GM12878 (cell line): ENCODE measurements at regions not wholly inside any gene's neighbourhood (a gene's known extent, or its start where the extent isn't known, plus 50 kb on each side); places are given as distances from the start of the nearest gene placed in this dataset.

Source experiments
- ATAC-seq: fragments of 200-7000 bp; cut with Tn5 transposase; 3 replicates; pipeline ENCODE4 v1.9.1; 2020; ENCODE audit warnings: mild to moderate bottlenecking, moderate library complexity
- BruUV-seq: library from RNA; stranded (reverse); fragments of 400-500 nt; replicated peaks from 2 replicates; lab custom pipeline; 2021; lab: Mats Ljungman, UMichigan
- CTCF ChIA-PET: fragments of 300-600 bp; sonication (Branson Sonifier 250); formaldehyde crosslinking; extraction: SDS; loops from one replicate; lab custom pipeline; 2021; ENCODE audit warnings: inconsistent platforms; lab: Yijun Ruan, JAX
- POLR2A ChIA-PET: fragments of 350-600 bp; formaldehyde crosslinking; extraction: SDS; loops from one replicate; lab custom pipeline; 2021; ENCODE audit warnings: inconsistent platforms; lab: Charles Lee
- RAD21 ChIA-PET: fragments of 300-600 bp; sonication (Branson Sonifier 250); formaldehyde crosslinking; loops from one replicate; lab custom pipeline; 2023; ENCODE audit warnings: antibody characterized with exemption; ENCODE audit not compliant: unreplicated experiment; lab: Charles Lee
- SMC1A ChIA-PET: fragments of 300-600 bp; sonication (Branson Sonifier 250); formaldehyde crosslinking; loops from one replicate; lab custom pipeline; 2023; ENCODE audit not compliant: unreplicated experiment, uncharacterized antibody; lab: Charles Lee
- DNase-seq: peaks from one replicate; pipeline ENCODE4 v3.0.0-alpha.2; 2011; ENCODE audit warnings: low read depth, low spot score
- FAIRE-seq: peaks from 3 replicates; lab custom pipeline; 2011; peaks lifted over from hg19 to GRCh38; lab: Jason Lieb, UNC
- H2AFZ ChIP-seq: 2 replicates; pipeline ENCODE4 v1.6.0; 2011; ENCODE audit warnings: low read depth, low read length, control low read depth; ENCODE audit not compliant: control insufficient read depth
- H3K27ac ChIP-seq: 2 replicates; pipeline ENCODE4 v1.5.1; 2011; ENCODE audit warnings: control low read depth; ENCODE audit not compliant: control insufficient read depth, insufficient read depth
- H3K27me3 ChIP-seq, 2 experiments: replicated peaks in 1 of 2; 2 replicates each; pipeline versions ENCODE4 v1.6.0 to v1.6.1; 2011; ENCODE audit warnings: low read length in 1 of 2; ENCODE audit not compliant: control insufficient read depth in 2 of 2, insufficient read depth in 2 of 2
- H3K36me3 ChIP-seq, 2 experiments: 2 replicates each; pipeline ENCODE4 v1.5.1; 2011; ENCODE audit warnings: low read length in 1 of 2; ENCODE audit not compliant: control insufficient read depth in 2 of 2, insufficient read depth in 2 of 2
- H3K4me1 ChIP-seq: 2 replicates; pipeline ENCODE4 v1.6.1; 2011; ENCODE audit warnings: mild to moderate bottlenecking, low read length, moderate library complexity, mixed read lengths; ENCODE audit not compliant: control insufficient read depth, insufficient read depth
- H3K4me2 ChIP-seq: 2 replicates; pipeline ENCODE4 v1.6.0; 2011; ENCODE audit warnings: control low read depth; ENCODE audit not compliant: control insufficient read depth, insufficient read depth
- H3K4me3 ChIP-seq: fragments of 200-600 bp; sonication (generic); 2 replicates; pipeline ENCODE4 v1.5.1; 2016
- H3K79me2 ChIP-seq: 2 replicates; pipeline ENCODE4 v1.6.0; 2011; ENCODE audit warnings: low read length; ENCODE audit not compliant: control insufficient read depth, insufficient read depth
- H3K9ac ChIP-seq: 2 replicates; pipeline ENCODE4 v1.8.0; 2011; ENCODE audit warnings: low read length, control low read depth, mixed read lengths; ENCODE audit not compliant: control insufficient read depth, insufficient read depth
- H3K9me3 ChIP-seq: replicated peaks from 3 replicates; pipeline ENCODE4 v1.5.1; 2011; ENCODE audit warnings: mild to moderate bottlenecking, low read length; ENCODE audit not compliant: control insufficient read depth, insufficient read depth
- H4K20me1 ChIP-seq: 2 replicates; pipeline ENCODE4 v1.6.0; 2011; ENCODE audit not compliant: control insufficient read depth, insufficient read depth
- BRCA1 ChIP-seq: IDR thresholded peaks from 2 replicates; pipeline ENCODE4 v1.6.1; 2011; ENCODE audit warnings: low read depth, low read length, improper control_type of control experiment
- CREB1 ChIP-seq: IDR thresholded peaks from 2 replicates; pipeline ENCODE4 v1.6.1; 2012; ENCODE audit warnings: low read depth, mild to moderate bottlenecking, inconsistent platforms
- DPF2 ChIP-seq: fragments of 450-650 bp; IDR thresholded peaks from 2 replicates; pipeline ENCODE4 v1.6.1; 2017; ENCODE audit warnings: mild to moderate bottlenecking
- ETV6 ChIP-seq, 2 experiments: fragments of 450-650 bp in 1 of 2; IDR thresholded peaks in 1 of 2; conservative IDR thresholded peaks in 1 of 2; 2 replicates each; pipeline ENCODE4 v1.6.1; 2014; ENCODE audit warnings: antibody characterized with exemption in 1 of 2, borderline replicate concordance in 1 of 2, low read depth in 1 of 2, mild to moderate bottlenecking in 1 of 2, moderate library complexity in 1 of 2
- HCFC1 ChIP-seq: fragments of 150-350 bp; IDR thresholded peaks from 2 replicates; pipeline ENCODE4 v1.6.1; 2014; ENCODE audit warnings: low read length
- JUNB ChIP-seq: IDR thresholded peaks from 2 replicates; pipeline ENCODE4 v1.6.1; 2016; ENCODE audit warnings: antibody characterized with exemption, mild to moderate bottlenecking
- NFIC ChIP-seq: IDR thresholded peaks from 2 replicates; pipeline ENCODE4 v1.6.1; 2012; ENCODE audit warnings: low read depth, mild to moderate bottlenecking, inconsistent platforms, low read length, moderate library complexity
- NKRF ChIP-seq: fragments of 450-650 bp; conservative IDR thresholded peaks from 2 replicates; pipeline ENCODE4 v1.6.1; 2017; ENCODE audit warnings: mild to moderate bottlenecking, moderate library complexity
- PAX5 ChIP-seq: IDR thresholded peaks from 2 replicates; pipeline ENCODE4 v1.6.1; 2011; ENCODE audit warnings: low read depth, low read length, borderline replicate concordance
- PBX3 ChIP-seq: IDR thresholded peaks from 2 replicates; pipeline ENCODE4 v1.6.1; 2011; ENCODE audit warnings: mild to moderate bottlenecking, low read depth, low read length, moderate library complexity; ENCODE audit not compliant: insufficient replicate concordance
- PML ChIP-seq: IDR thresholded peaks from 2 replicates; pipeline ENCODE4 v1.6.1; 2012; ENCODE audit warnings: low read length, inconsistent platforms
- POLR2AphosphoS2 ChIP-seq: IDR thresholded peaks from 2 replicates; pipeline ENCODE4 v1.6.1; 2011; ENCODE audit warnings: low read depth, mild to moderate bottlenecking, low read length, improper control_type of control experiment, moderate library complexity
- TAF1 ChIP-seq: IDR thresholded peaks from 2 replicates; pipeline ENCODE4 v1.6.1; 2011; ENCODE audit warnings: mild to moderate bottlenecking, low read depth, low read length, borderline replicate concordance
- ZBTB33 ChIP-seq: fragments of 450-650 bp; IDR thresholded peaks from 2 replicates; pipeline ENCODE4 v1.6.1; 2017; ENCODE audit warnings: mild to moderate bottlenecking
- ZNF687 ChIP-seq: fragments of 450-650 bp; IDR thresholded peaks from 2 replicates; pipeline ENCODE4 v1.6.1; 2017; ENCODE audit warnings: mild to moderate bottlenecking, moderate library complexity
- ZZZ3 ChIP-seq: IDR thresholded peaks from 2 replicates; pipeline ENCODE4 v1.6.1; 2011; ENCODE audit warnings: low read depth; ENCODE audit not compliant: control insufficient read depth, insufficient read length
- WGBS: methylation state at CpG from one replicate; pipeline ENCODE4 v1.1.6; 2016; ENCODE audit warnings: low lambda C conversion rate; ENCODE audit not compliant: insufficient replicate concordance, insufficient coverage; ENCODE audit errors: missing lambda C conversion rate; 5-methylcytosine and 5-hydroxymethylcytosine counted together
- in situ Hi-C: fragments of 300-500 bp; cut with MboI; formaldehyde crosslinking; loops from 9 replicates; pipeline ENCODE4 v1.14.3; 2018; ENCODE audit warnings: mixed read lengths
- intact Hi-C: fragments of 100-400 bp; cut with micrococcal nuclease; formaldehyde crosslinking; loops from one replicate; pipeline ENCODE4 v1.14.2; 2022; ENCODE audit not compliant: unreplicated experiment

GRCh38 chr3:176574786-176575185, 622.5 kb downstream of the TBL1XR1 start:
- no TSS peak for BruUV-seq
- TF ChIP-seq ZZZ3 (no peak), ZBTB33 (no peak), BRCA1 (no peak), DPF2 (no peak), PML (no peak), PBX3 (no peak), TAF1 (no peak), NFIC (no peak), CREB1 (no peak), NKRF (no peak), ZNF687 (no peak), POLR2AphosphoS2 (no peak), ETV6 (conservative IDR thresholded peaks at IDR 0.05 in 1 of 2, IDR thresholded peaks at IDR 0.05 in 1 of 2; ENCODE audit: borderline replicate concordance in 1 of 2, low read depth in 1 of 2) (no peak), HCFC1 (no peak), JUNB (no peak), PAX5 (no peak)

More at GRCh38 chr3:176574786-176575185, 622.5 kb downstream of the TBL1XR1 start:
- WGBS = 0% methylated on average over 1 of the region's 1 CpG
- Histone ChIP-seq H3K27me3 (no peaks in the 10 kb centered on the region), H3K4me2 (no peak overlapping the region), H3K9me3 (no peaks in the 10 kb centered on the region), H3K79me2 (no peaks in the 10 kb centered on the region), H3K36me3 (no peaks in the 10 kb centered on the region), H2AFZ (no peak overlapping the region), H3K9ac (no peak overlapping the region), H3K4me1 (no peaks in the 10 kb centered on the region), H4K20me1 (no peaks in the 10 kb centered on the region), H3K27ac (no peak overlapping the region), H3K4me3 (no peak overlapping the region)
- DNase-seq (no peak), FAIRE-seq (no peak), ATAC-seq (no peak)
- CTCF ChIA-PET = no interaction called here
- in situ Hi-C loops (no loop called here), intact Hi-C loops (no loop called here)
- POLR2A ChIA-PET = no interaction called here
- SMC1A ChIA-PET = interaction anchor here (1.0 kb wide), 1 partner anchor 75 kb away, joined by 3 read pairs; no protein-coding TSS in a partner anchor
- RAD21 ChIA-PET = no interaction called here
